Spinal cord (tissue), 9 donors: ENCODE measurements at regions not wholly inside any gene's neighbourhood (a gene's known extent, or its start where the extent isn't known, plus 50 kb on each side); places are given as distances from the start of the nearest gene placed in this dataset.

ENCODE experiments used
- DNase-seq, 6 donors: peaks; one replicate each; pipeline versions ENCODE4 v3.0.0 to v3.0.0-alpha.2; 2013 to 2015; ENCODE audit warnings: low spot score in 6 of 6, low read depth in 4 of 6
- H3K27ac ChIP-seq: one replicate; pipeline ENCODE4 v1.5.1; 2013; ENCODE audit warnings: low read depth, low read length, control low read depth
- H3K27me3 ChIP-seq: one replicate; pipeline ENCODE4 v1.6.1; 2013; ENCODE audit warnings: low read length; ENCODE audit not compliant: control insufficient read depth, insufficient read depth
- H3K36me3 ChIP-seq: one replicate; pipeline ENCODE4 v1.6.1; 2013; ENCODE audit warnings: low read length; ENCODE audit not compliant: control insufficient read depth, insufficient read depth
- H3K4me1 ChIP-seq: one replicate; pipeline ENCODE4 v1.6.1; 2013; ENCODE audit warnings: low read length; ENCODE audit not compliant: control insufficient read depth, insufficient read depth
- H3K4me3 ChIP-seq: one replicate; pipeline ENCODE4 v1.5.1; 2013; ENCODE audit warnings: low read depth, low read length, control low read depth
- H3K9me3 ChIP-seq: one replicate; pipeline ENCODE4 v1.6.1; 2013; ENCODE audit warnings: low read length; ENCODE audit not compliant: control insufficient read depth, insufficient read depth
- WGBS: methylation state at CpG from one replicate; pipeline ENCODE4 v1.1.5; 2013; ENCODE audit warnings: missing lambda C conversion rate; ENCODE audit not compliant: insufficient coverage; 5-methylcytosine and 5-hydroxymethylcytosine counted together
- donor health status: healthy.

- Histone ChIP-seq H3K36me3 (peaks cover 8% of the 10 kb centered on the region), H3K4me1 (peaks cover 5% of the 10 kb centered on the region), H3K27me3 (no peaks in the 10 kb centered on the region), H3K27ac (no peak overlapping the region), H3K9me3 (no peaks in the 10 kb centered on the region), H3K4me3 (no peak overlapping the region)
- DNase-seq, result no peak
- WGBS, result 100% methylated on average over 4 of the region's 6 CpGs
Measured at GRCh38 chr5:168211936-168212335, 79.5 kb upstream of the WWC1 start.

- Histone ChIP-seq H3K9me3 (no peaks in the 10 kb centered on the region), H3K4me1 (peaks cover 5% of the 10 kb centered on the region)
Measured at GRCh38 chr5:168214071-168214470, 77.4 kb upstream of the WWC1 start.

GRCh38 chr5:168214886-168215285 lies 76.6 kb upstream of the WWC1 start:
- H3K4me1 ChIP-seq, result peaks cover 4% of the 10 kb centered on the region
- no peak overlapping the region for H3K4me3 ChIP-seq
- no peak overlapping the region for H3K27ac ChIP-seq
- H3K27me3 ChIP-seq, result no peaks in the 10 kb centered on the region
- 96% methylated on average over 13 of the region's 13 CpGs for WGBS
- DNase-seq, result no peak
- peaks cover 15% of the 10 kb centered on the region for H3K36me3 ChIP-seq
- H3K9me3 ChIP-seq, result no peaks in the 10 kb centered on the region

More at GRCh38 chr5:168214071-168214470, 77.4 kb upstream of the WWC1 start:
- WGBS, result 92% methylated on average over 3 of the region's 3 CpGs
- DNase-seq, result no peak
- Histone ChIP-seq H3K27me3 (no peaks in the 10 kb centered on the region), H3K27ac (no peak overlapping the region), H3K4me3 (no peak overlapping the region), H3K36me3 (peaks cover 15% of the 10 kb centered on the region)

GRCh38 chr5:168215646-168216045 lies 75.8 kb upstream of the WWC1 start:
- peaks cover 3% of the 10 kb centered on the region for H3K4me1 ChIP-seq
- no peak overlapping the region for H3K27ac ChIP-seq
- 69% methylated on average over 3 of the region's 7 CpGs for WGBS
- no peaks in the 10 kb centered on the region for H3K9me3 ChIP-seq
- DNase-seq, result no peak
- H3K36me3 ChIP-seq, result peaks cover 15% of the 10 kb centered on the region
- H3K4me3 ChIP-seq, result no peak overlapping the region
- no peaks in the 10 kb centered on the region for H3K27me3 ChIP-seq

GRCh38 chr5:168216989-168217388 lies 74.5 kb upstream of the WWC1 start:
- WGBS, result 90% methylated on average over 1 of the region's 2 CpGs
- H3K9me3 ChIP-seq, result no peaks in the 10 kb centered on the region
- no peak overlapping the region for H3K27ac ChIP-seq
- H3K36me3 ChIP-seq, result peaks cover 15% of the 10 kb centered on the region
- no peaks in the 10 kb centered on the region for H3K27me3 ChIP-seq
- H3K4me3 ChIP-seq, result no peak overlapping the region
- H3K4me1 ChIP-seq, result peaks cover 3% of the 10 kb centered on the region
- no peak for DNase-seq

- no peak overlapping the region for H3K4me3 ChIP-seq
- H3K36me3 ChIP-seq, result peaks cover 15% of the 10 kb centered on the region
- no peak overlapping the region for H3K27ac ChIP-seq
- DNase-seq, result no peak
- H3K4me1 ChIP-seq, result peaks cover 3% of the 10 kb centered on the region
- WGBS, result 67% methylated on average over 7 of the region's 7 CpGs
- H3K27me3 ChIP-seq, result no peaks in the 10 kb centered on the region
- no peaks in the 10 kb centered on the region for H3K9me3 ChIP-seq
Measured at GRCh38 chr5:168217497-168217896, 73.9 kb upstream of the WWC1 start.

- peaks cover 15% of the 10 kb centered on the region for H3K36me3 ChIP-seq
- H3K9me3 ChIP-seq, result no peaks in the 10 kb centered on the region
- no peak overlapping the region for H3K27ac ChIP-seq
- H3K4me1 ChIP-seq, result peaks cover 3% of the 10 kb centered on the region
- DNase-seq, result no peak
- H3K27me3 ChIP-seq, result no peaks in the 10 kb centered on the region
- 88% methylated on average over 4 of the region's 9 CpGs for WGBS
- H3K4me3 ChIP-seq, result no peak overlapping the region
Measured at GRCh38 chr5:168218746-168219145, 72.7 kb upstream of the WWC1 start.

- Histone ChIP-seq H3K27ac (peak overlapping the region; percentile 47), H3K4me3 (peak overlapping the region; percentile 9), H3K36me3 (peaks cover 18% of the 10 kb centered on the region), H3K27me3 (no peaks in the 10 kb centered on the region), H3K4me1 (peaks cover 3% of the 10 kb centered on the region), H3K9me3 (no peaks in the 10 kb centered on the region)
- peak; percentile 81 to 97 (median 86) for DNase-seq
- 16% methylated on average over 5 of the region's 8 CpGs for WGBS
Measured at GRCh38 chr5:168219515-168220410, 71.7 kb upstream of the WWC1 start.

GRCh38 chr5:168224085-168224484 lies 67.4 kb upstream of the WWC1 start:
- H3K4me1 ChIP-seq, result peaks cover 3% of the 10 kb centered on the region
- H3K27me3 ChIP-seq, result no peaks in the 10 kb centered on the region
- no peak overlapping the region for H3K4me3 ChIP-seq
- no peak overlapping the region for H3K27ac ChIP-seq
- DNase-seq, result no peak
- H3K9me3 ChIP-seq, result no peaks in the 10 kb centered on the region
- WGBS, result 83% methylated on average over 5 of the region's 5 CpGs
- peaks cover 11% of the 10 kb centered on the region for H3K36me3 ChIP-seq

GRCh38 chr5:168226012-168226411 lies 65.4 kb upstream of the WWC1 start:
- Histone ChIP-seq H3K9me3 (no peaks in the 10 kb centered on the region), H3K4me3 (no peak overlapping the region), H3K27me3 (no peaks in the 10 kb centered on the region), H3K4me1 (no peaks in the 10 kb centered on the region), H3K36me3 (peaks cover 11% of the 10 kb centered on the region), H3K27ac (no peak overlapping the region)
- 95% methylated on average over 9 of the region's 10 CpGs for WGBS
- DNase-seq, result no peak
